GM19238 (cell line): ENCODE measurements at regions not wholly inside any gene's neighbourhood (a gene's known extent, or its start where the extent isn't known, plus 50 kb on each side); places are given as distances from the start of the nearest gene placed in this dataset.

ENCODE experiments used
- DNase-seq: peaks from one replicate; pipeline ENCODE4 v3.0.0; 2011; ENCODE audit warnings: low spot score; ENCODE audit not compliant: insufficient read length

DNA sequence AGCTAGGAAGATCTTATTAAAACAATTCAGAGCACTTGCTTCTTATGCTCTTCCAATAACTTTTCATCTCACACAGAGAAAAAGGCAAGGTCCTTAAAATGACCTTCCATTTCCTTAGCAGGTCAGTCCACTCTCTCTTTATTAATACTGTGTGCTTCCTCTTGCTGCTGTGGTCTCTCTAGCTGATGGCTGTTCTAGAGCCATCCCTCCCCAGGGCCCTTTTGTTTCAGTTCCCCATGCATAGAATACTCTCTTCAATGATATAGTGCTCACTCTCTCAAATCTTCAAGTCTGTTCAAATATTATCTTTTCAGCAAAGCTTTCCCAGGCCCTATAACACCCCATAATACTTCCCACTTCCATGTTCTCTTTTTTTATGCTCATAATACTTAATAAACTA, 469.3 kb downstream of the METTL4 start:
- no peak for DNase-seq

DNA sequence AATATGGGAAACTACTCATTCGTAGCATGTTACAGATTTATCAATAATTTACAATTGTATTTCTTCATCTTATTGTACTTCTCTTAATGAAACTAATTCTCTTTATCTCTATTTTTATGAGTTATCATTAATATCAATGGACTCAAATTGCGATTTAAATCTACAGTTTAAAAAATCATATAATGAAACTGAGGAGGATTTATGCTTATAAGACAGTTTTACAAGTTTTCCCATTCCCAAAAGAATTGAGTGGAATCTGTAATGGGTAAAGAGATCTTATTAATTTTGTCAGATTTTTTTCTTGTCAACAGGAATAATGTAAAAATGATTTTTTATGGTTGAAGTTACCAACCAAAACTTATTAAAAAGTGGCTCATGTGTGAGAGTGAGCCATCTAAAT, 468.0 kb downstream of the METTL4 start:
- DNase-seq, result no peak

DNA sequence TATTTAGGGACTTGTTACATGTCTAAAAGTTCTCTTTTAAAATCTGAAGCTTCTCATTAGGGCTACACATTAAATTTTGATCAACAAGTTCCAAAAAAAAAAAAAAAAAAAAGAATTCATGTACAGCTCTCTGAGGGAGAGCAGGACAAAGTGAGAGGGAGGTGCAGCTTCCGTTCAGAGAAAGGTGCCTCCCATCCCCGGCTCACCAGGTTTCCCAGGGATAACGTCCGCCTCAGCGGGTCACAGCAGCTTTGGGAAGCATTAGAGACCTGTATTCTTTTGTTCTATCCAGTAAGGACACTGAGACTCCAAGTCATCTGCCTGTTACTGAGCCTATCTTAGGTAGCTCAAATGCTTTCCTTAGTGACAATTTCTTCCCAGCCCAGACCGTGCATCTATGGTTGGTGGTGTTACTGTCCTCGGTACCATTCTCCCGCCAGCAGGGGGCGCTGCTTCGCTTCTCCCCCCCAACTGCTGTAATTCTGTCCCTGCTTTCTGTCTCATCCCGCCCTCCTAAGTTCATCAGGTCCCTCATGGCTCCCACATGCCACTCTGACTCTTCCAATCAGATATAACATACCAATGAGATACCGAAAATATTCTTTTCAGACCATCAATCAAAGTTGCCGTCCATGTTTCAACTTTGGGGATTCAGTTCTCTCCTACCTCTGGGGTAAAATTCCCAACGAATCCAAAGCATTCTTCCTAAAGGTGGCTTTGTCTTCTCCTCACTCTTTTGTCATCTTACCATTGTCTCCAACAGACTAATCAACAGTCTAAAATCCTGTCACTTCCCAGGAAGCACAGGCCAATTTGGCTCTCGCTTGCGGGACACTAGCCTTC, 466.5 kb downstream of the METTL4 start:
- peak; percentile 19 for DNase-seq

DNA sequence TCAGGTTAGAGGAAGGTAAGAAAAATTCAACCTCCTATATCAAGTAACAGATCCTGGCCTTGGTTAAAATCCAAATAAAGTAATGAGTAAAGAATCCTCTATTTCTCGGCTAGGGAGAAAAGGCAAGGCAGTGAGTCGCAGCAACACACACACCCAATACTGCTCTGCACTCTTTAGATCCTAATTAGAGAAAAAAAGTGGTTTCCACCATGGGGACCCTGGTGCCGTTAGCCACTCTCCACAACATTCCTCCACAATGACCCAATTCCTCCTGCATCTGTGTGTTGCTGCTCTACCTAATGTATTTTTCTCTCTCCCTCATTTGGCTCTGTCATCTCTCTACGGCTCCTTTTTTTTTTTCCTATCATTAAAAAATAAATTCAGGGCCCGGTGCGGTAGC, 462.7 kb downstream of the METTL4 start:
- no peak for DNase-seq

DNA sequence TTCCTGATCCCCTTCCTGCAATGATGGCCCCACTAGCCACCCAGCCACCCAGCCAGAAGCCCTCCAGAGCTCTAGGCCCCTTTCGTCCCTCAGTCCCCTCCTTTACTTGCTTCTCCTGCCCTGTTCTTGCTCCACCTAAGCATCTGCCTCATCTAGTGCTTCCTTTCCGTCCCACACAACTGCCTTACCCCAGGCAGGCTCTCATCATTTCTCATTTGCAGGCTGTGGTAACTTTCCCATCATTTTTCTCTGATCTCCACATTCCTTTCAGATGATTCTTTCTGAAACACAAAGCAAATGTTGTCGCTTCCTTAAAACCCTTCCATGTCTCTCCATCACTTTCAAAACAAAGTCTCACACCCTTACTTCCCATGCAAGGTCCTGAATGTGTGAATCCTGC, 459.8 kb downstream of the METTL4 start:
- no peak for DNase-seq

DNA sequence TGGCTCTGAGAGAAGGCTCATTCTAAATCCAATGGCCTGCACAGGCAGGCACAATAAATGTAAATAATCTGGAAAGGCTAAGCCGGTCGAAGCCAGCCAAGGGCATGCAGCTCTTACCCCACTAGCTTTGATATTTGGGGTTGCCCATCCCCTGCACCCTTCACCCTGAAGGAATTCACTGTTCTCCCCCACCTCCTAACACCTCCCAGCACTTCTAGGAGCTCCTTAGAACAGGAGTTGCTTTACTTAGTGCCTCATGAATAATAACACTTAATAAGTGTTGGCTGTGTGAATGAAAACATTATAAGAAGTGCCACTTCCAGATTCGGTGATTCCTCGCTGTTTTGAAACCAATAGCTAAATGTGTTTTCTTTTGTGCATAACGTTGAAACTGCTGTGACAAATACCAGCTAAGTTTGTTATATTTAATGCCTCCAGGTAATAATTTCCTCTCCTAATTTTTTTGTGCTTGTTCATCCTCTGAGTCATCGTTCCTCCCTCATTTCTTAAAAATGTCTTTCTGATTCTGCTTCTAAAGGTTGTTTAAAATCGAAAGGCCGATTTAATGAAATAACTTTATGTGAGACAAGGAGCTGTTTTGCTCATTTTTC, 458.8 kb downstream of the METTL4 start:
- no peak for DNase-seq

DNA sequence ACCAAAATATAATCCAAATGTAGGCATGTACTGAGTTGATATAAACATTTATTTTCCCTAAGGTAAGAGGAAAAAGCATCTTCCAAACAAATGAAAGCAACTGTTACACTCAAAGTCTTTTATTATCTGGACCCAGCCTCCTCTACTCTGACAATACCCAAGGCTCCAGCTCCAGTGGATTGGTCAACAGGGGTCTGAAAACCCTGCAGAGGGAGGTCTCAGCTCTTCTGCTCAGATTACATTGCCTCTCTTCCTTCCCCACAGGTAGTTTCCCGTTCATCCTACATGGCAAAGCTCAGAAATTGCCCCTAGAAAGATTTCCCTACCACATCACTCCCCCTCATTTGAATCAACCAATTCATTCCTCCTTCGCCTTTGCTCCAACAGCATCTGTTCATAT, 457.0 kb downstream of the METTL4 start:
- DNase-seq, result no peak

DNA sequence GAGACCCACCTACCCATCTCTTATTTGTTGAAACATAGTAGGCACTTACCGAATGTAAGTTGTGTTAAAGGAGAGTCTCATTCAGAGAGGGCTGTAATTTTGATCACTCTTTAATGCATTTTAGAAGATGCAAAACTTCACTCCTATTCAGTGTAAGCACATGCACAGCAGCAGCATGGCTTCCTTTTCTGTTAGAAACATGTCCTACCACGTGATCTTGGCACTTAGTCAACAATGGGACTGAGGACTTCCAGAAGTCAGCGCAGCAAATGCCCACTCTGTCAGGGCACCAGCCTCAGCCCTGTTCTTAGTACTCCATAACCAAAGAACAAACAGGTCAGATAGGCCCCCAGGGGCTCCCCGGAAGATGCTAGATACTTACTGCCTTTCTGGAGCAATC, 456.5 kb downstream of the METTL4 start:
- no peak for DNase-seq

DNA sequence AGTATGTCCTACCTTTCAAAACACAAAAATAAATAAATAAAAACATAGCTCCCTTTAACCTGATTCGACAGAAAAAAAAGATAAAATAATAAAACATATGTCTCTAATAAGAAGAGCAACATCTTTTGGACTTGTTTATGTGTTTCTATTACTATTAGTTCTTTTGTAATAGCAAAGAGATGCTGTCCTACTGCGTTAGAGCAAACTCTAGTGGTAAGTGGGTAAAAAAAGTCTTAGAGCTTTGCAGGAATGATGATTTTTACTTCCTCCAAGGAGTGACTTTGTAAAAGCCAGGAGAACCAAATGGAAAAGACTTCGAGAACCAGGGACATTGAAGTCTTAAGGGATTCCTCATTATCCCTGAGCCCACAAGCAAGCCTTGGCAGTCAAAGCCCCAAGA, 450.1 kb downstream of the METTL4 start:
- no peak for DNase-seq

DNA sequence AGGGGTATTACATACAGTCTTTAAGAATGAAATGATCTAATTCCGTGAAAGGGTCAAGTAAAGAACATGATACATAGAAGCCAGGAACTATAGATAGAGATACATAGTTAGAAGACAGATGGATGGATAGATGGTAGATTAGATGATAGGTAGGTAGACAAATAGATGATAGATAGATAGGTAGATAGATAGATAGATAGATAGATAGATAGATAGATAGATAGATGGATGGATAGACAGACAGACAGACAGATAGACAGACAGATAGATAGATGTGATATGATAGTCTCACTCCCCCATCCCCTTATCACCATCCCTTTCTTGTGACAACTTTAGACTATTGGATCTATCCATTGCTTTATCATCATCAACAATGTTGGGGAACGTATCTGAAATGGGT, 448.2 kb downstream of the METTL4 start:
- no peak for DNase-seq

DNA sequence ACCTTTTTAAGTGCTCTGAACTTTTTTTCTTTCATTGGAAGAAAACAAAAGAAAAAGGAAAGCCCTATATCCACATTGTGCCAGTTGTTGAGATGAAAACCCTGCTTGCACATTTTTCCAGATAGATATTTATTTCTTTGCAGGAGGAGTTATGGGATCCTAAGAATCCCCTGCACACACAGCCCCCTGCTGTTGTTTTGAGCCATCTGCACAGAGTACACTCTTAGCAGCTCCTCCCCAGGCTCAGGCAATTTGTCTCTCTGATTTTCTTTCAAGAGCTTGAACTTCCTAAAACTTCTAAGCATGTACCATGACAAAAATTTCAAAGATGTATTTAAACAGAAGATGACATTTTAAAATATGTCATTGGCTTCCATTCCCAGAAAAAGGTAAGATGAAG, 436.9 kb downstream of the METTL4 start:
- DNase-seq, result no peak

DNA sequence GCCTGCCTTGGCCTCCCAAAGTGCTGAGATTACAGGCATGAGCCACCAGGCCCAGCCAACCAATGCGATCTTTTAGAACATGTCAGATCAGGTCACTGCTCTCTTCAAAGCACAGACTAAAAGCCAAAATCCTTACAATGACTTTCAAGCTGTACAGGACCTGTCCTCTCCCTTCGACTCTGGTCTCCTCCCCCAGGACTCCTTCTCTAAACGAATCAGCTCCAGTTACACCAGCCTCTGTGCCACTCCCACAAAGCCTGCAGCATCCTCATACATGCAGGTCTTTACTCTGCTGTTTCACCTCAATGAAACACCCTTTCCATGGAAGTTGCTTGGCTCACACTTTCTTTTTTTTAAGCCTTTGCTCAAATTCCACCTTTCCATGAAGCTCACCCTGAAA, 436.0 kb downstream of the METTL4 start:
- DNase-seq, result no peak

DNA sequence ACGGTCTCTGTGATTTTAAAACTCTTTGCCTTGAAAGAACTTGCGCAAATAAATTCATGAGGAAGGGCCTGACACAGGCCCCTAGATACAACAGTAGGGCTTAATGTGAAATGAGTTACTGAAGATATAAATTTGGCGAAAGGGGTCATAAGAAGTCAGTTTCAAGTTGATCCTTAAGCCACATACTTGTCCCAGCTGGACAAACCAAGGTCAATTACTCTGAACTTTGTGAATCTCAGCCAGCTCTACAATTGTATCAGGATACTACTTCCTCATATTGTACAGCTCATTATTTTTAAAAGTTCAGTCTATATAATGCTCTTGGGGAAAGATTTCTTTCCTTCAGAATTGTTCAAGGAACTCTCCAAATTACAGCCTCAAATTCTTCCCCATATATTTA, 432.8 kb downstream of the METTL4 start:
- DNase-seq, result no peak

DNA sequence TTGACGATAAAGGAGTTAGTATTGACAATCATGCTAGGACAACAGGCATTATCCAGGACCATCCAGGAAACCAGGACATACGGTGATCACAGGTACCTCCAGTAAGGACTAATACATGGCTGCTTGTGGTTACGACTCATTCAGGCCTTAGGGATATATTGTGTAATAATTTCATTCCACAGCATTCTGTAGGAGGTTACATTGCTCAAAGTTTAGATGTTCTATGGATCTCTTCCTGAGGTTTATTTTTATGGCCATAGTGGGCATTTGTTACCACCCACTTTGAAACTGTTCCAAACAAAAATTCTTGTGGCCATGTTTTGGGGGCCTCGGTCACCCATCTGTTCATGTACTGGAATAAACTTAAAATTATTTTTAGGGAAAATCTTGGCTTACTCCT, 431.6 kb downstream of the METTL4 start:
- no peak for DNase-seq

DNA sequence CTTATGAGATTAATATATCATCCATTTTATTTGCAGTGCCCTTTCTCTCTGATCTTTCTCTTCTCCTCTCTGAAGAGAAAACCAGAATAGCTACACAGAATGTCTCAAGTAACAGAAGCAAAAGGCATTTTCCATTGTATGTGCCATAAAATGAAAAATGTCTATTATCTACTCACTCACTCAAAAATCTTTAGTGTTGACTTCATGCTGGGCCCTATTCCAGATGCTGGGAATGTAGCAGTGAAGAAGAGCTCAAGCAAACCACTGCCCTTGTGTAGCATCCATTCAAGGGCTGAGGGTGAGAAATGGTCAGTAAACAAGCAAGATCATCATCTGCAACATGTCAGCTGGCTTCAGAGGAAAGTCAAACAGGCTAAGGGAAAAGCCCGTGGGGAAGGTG, 427.7 kb downstream of the METTL4 start:
- DNase-seq, result no peak

DNA sequence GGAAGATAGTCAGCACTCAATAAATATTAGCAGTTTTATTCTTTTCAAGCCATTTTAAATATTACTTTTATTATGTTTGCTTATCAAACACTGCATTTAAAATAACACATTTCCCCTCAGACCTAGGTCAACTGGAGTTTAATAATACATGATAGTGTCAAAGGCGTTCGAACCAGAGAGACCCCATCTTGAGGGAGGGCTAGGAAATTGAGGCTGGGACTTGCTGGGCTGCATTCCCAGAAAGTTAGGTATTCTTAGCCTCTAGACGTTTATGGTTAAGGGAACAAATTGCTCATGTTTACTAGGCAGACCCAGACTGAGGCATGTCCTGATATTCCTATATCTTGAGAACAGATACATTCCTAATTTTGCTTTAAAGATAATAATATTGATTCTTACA, 426.5 kb downstream of the METTL4 start:
- DNase-seq, result no peak

DNA sequence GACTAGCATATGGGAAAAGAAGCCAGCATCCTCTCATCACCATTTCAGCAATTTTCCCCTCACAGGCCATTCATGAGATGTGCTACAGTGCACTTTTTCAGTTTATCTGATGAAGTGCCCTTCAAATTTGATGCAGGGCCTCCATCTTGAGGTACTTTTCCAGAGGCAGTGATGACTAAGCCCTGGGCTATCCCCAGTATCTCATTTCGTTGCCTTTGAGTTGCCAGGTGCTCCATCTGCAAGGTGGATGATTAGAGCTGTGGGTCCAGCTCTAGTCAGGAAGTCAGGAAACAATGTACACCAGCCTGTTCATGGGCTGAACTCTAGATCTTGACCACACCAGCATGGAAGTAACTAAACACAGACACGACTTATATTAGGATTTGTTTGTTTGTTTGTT, 425.2 kb downstream of the METTL4 start:
- DNase-seq, result no peak

DNA sequence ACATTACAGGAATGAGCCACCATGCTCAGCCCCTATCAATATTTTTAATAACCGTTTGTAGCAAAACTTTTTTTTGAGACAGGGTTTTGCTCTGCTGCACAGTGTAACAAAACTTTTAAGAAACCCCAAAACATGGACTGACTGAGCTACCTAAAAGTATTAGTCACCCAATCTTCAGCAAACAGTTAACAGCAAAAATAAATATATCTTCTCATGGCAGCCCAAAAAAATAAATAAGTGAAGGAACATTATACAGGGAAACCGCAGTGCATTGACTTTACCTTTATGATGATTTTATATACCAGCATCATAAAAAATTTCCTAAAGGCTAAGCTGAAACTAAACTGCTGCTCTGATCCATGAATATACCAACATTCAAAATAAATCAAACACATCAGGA, 424.6 kb downstream of the METTL4 start:
- DNase-seq, result no peak

DNA sequence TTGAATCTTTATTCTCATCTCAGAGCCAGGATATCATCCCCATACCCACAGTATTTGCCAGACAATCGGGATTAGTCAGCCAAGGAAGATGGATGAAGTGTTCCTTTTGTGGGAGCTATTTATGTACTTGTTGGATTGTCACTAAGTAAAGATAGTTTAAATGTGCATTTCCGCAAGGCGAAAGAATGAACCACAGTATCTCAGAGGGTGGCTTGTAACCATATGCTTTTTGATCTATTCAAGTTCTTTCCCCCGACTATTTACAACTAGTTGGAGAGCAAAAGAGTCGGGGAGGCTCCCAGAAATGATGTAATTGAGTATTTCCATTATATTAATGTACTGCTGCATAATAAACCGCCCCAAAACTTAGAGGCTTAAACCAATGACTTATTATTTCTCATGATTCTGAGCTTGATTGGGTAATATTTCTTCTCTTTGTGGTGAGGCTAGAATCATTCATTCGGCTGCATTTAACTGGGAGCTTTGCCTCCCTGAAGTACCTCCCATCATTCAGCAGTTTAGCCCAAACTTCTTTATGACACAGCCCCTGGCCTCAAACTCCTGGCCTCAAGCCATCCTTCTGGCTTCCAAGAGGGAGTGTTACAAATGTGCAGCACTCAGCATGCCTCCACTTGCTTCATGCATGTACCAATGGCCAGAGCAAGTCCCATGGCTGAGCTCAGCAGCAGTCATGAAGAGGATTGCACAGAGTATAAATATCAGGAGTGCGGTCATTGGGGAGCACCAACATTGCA, 423.7 kb downstream of the METTL4 start:
- DNase-seq, result no peak

DNA sequence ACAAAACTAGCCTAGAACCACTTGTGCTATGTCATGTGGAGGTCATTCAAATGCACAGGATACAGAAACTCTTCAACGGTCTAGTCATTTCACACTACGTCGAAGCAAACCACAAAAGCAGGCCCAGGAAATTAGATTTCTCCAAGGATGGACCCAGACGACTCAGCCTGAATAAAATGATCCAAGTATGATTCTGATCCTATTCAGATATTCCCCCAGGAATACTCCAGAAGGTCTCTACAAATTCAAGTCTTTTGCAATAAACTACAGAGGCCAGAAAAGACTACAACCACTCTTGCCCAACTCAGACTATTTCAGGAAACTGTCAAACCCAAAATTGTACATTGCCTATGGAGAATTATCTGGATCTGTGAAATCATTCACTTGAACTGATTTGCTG, 422.5 kb downstream of the METTL4 start:
- DNase-seq, result no peak

DNA sequence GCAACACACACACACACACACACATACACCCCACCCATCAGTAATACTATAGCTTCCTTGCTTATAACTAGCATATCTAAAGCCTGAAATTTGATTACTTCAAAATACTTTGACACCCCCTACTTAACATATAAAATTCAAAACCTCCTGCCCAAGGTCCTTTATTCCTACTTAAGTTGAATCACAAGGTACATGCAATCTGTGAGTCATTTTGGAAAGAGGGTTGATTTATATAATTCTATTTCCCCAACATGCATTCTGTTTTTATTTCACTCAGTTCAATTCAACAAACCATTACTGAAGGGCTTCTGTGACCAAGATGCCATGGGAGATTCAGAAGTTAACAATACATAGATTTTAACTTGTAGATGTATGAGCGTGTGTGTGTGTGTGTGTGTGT, 420.7 kb downstream of the METTL4 start:
- DNase-seq, result no peak

DNA sequence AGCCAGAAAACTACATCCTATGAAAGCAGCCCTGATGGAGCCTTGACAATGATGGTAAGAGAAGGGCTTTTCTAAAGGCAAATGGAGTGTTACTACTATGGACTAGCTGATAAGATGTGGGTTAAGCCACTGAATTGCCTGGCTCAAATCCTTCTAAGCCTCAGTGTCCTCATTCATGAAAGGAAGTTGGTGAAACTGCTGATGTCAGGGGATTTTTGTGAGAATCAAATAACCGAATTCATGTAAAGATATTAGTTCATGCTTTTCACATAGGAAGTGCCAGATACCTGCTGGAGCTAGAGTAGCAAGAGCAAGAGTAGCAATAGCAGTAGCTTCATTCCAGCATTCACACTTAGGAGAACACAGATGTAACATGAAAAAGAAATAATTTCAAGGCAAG, 417.0 kb downstream of the METTL4 start:
- DNase-seq, result no peak
